ENCODE measurements at regions not wholly inside any gene's neighbourhood (a gene's known extent, or its start where the extent isn't known, plus 50 kb on each side); places are given as distances from the start of the nearest gene placed in this dataset.
"Not testable (repeated sequence)": the region's sequence is repeated elsewhere in the genome, so short reads cannot be mapped to it uniquely, and the experiment has no call there.

GRCh38 chr6:96276305-96276704 lies 245.3 kb upstream of the UFL1 start:
- no peak for DNase-seq

- DNase-seq: peak; percentile 9
Observed at GRCh38 chr6:96276856-96277255, 244.8 kb upstream of the UFL1 start.

GRCh38 chr6:96279084-96279483 lies 242.5 kb upstream of the UFL1 start:
- no peak for DNase-seq

GRCh38 chr6:96286503-96286902 lies 235.1 kb upstream of the UFL1 start:
- no peak for DNase-seq

- no peak for DNase-seq
Observed at GRCh38 chr6:96299525-96299924, 222.1 kb upstream of the UFL1 start.

- DNase-seq: no peak
Observed at GRCh38 chr6:96301023-96301422, 220.6 kb upstream of the UFL1 start.

- DNase-seq: no peak
Observed at GRCh38 chr6:96301781-96302180, 219.8 kb upstream of the UFL1 start.

- DNase-seq: no peak
Observed at GRCh38 chr6:96302991-96303390, 218.6 kb upstream of the UFL1 start.

- no peak for DNase-seq
Observed at GRCh38 chr6:96304997-96305396, 216.6 kb upstream of the UFL1 start.

- no peak for DNase-seq
Observed at GRCh38 chr6:96330884-96331283, 190.7 kb upstream of the UFL1 start.

GRCh38 chr6:96340164-96340563 lies 181.4 kb upstream of the UFL1 start:
- no peak for DNase-seq

- DNase-seq: no peak
Observed at GRCh38 chr6:96345501-96345900, 176.1 kb upstream of the UFL1 start.

GRCh38 chr6:96381246-96381645 lies 140.4 kb upstream of the UFL1 start:
- no peak for DNase-seq

- peak; percentile 36 for DNase-seq
Observed at GRCh38 chr6:96391776-96392360, 129.7 kb upstream of the UFL1 start.

- no peak for DNase-seq
Observed at GRCh38 chr6:96394727-96395126, 126.9 kb upstream of the UFL1 start.

- no peak for DNase-seq
Observed at GRCh38 chr6:96410467-96410866, 111.1 kb upstream of the UFL1 start.

- DNase-seq: no peak
Observed at GRCh38 chr6:96420294-96420693, 101.3 kb upstream of the UFL1 start.

GRCh38 chr6:96433950-96434349 lies 87.7 kb upstream of the UFL1 start:
- DNase-seq: no peak

GRCh38 chr6:96436398-96436797 lies 85.2 kb upstream of the UFL1 start:
- DNase-seq: no peak

GRCh38 chr6:96437228-96437627 lies 84.4 kb upstream of the UFL1 start:
- not testable (repeated sequence) for DNase-seq

GRCh38 chr6:96450082-96450769 lies 71.4 kb upstream of the UFL1 start:
- DNase-seq: peak; percentile 63

- DNase-seq: no peak
Observed at GRCh38 chr6:96450770-96451130, 70.9 kb upstream of the UFL1 start.

- DNase-seq: no peak
Observed at GRCh38 chr6:96458771-96459170, 62.8 kb upstream of the UFL1 start.

GRCh38 chr6:96460052-96460700 lies 61.4 kb upstream of the UFL1 start:
- no peak for DNase-seq
